HepG2 (cell line): ENCODE measurements at regions not wholly inside any gene's neighbourhood (a gene's known extent, or its start where the extent isn't known, plus 50 kb on each side); places are given as distances from the start of the nearest gene placed in this dataset.

Experiments
- EP300 ChIP-seq, 3 experiments: sonication (generic) in 1 of 3; formaldehyde crosslinking in 1 of 3; IDR thresholded peaks; 2 replicates each; pipeline versions ENCODE4 v1.5.1 to v1.6.1; 2011 to 2020; ENCODE audit warnings: low read depth in 2 of 3, low read length in 2 of 3, borderline replicate concordance in 1 of 3, improper control_type of control experiment in 1 of 3, mild to moderate bottlenecking in 1 of 3, missing genetic modification reagents in 1 of 3, moderate library complexity in 1 of 3
- FOSL1 ChIP-seq: sonication (generic); formaldehyde crosslinking; IDR thresholded peaks from 2 replicates; pipeline ENCODE4 v1.9.0; 2021; ENCODE audit warnings: missing genetic modification reagents, borderline replicate concordance
- FOXA1 ChIP-seq, 2 experiments: fragments of 450-650 bp in 1 of 2; sonication (generic) in 1 of 2; formaldehyde crosslinking in 1 of 2; IDR thresholded peaks; 2 replicates each; pipeline versions ENCODE4 v1.4.0 to v1.6.1; 2016 to 2020; ENCODE audit warnings: missing genetic modification reagents in 1 of 2
- HNF4G ChIP-seq, 2 experiments: sonication (generic) in 1 of 2; formaldehyde crosslinking in 1 of 2; IDR thresholded peaks; 2 replicates each; pipeline versions ENCODE4 v1.4.0 to v1.6.1; 2011 to 2020; ENCODE audit warnings: borderline replicate concordance in 2 of 2, low read depth in 2 of 2, mild to moderate bottlenecking in 2 of 2, low read length in 1 of 2, missing genetic modification reagents in 1 of 2, moderate library complexity in 1 of 2
- NRL ChIP-seq: sonication (generic); formaldehyde crosslinking; IDR thresholded peaks from 2 replicates; pipeline ENCODE4 v1.5.0; 2020; ENCODE audit warnings: missing genetic modification reagents, mild to moderate bottlenecking, moderate library complexity, borderline replicate concordance
- TCF7L2 ChIP-seq: IDR thresholded peaks from 2 replicates; pipeline ENCODE4 v1.6.1; 2011; ENCODE audit warnings: mild to moderate bottlenecking, low read depth, low read length, moderate library complexity
- ZMAT5 ChIP-seq: sonication (generic); formaldehyde crosslinking; IDR thresholded peaks from 2 replicates; pipeline ENCODE4 v1.5.0; 2020; ENCODE audit warnings: mild to moderate bottlenecking, low read depth, missing genetic modification reagents, borderline replicate concordance
- ZMYM3 ChIP-seq: sonication (generic); formaldehyde crosslinking; IDR thresholded peaks from 2 replicates; pipeline ENCODE4 v1.5.1; 2020; ENCODE audit warnings: mild to moderate bottlenecking, missing genetic modification reagents
- ZNF143 ChIP-seq: sonication (generic); formaldehyde crosslinking; IDR thresholded peaks from 2 replicates; pipeline ENCODE4 v1.4.0; 2020; ENCODE audit warnings: missing genetic modification reagents
- ZNF331 ChIP-seq: sonication (generic); formaldehyde crosslinking; IDR thresholded peaks from 2 replicates; pipeline ENCODE4 v1.4.0; 2020; ENCODE audit warnings: missing genetic modification reagents
- ZNF383 ChIP-seq: sonication (generic); formaldehyde crosslinking; IDR thresholded peaks from 2 replicates; pipeline ENCODE4 v1.4.0; 2020; ENCODE audit warnings: missing genetic modification reagents, mild to moderate bottlenecking, borderline replicate concordance
- ZNF549 ChIP-seq: sonication (generic); formaldehyde crosslinking; IDR thresholded peaks from 2 replicates; pipeline ENCODE4 v1.5.0; 2020; ENCODE audit warnings: missing genetic modification reagents
- ZNF839 ChIP-seq: sonication (generic); formaldehyde crosslinking; IDR thresholded peaks from 2 replicates; pipeline ENCODE4 v1.4.0; 2020; ENCODE audit warnings: missing genetic modification reagents, mild to moderate bottlenecking, borderline replicate concordance
- ZSCAN29 ChIP-seq: sonication (generic); formaldehyde crosslinking; conservative IDR thresholded peaks from 2 replicates; pipeline ENCODE4 v1.4.0; 2020; ENCODE audit warnings: mild to moderate bottlenecking, missing genetic modification reagents
- TF ChIP-seq, protein P1 (sequence below): sonication (generic); formaldehyde crosslinking; IDR thresholded peaks from 2 replicates; pipeline ENCODE4 v1.4.0; 2020; ENCODE audit warnings: missing genetic modification reagents
- TF ChIP-seq, protein P2 (sequence below): sonication (generic); formaldehyde crosslinking; IDR thresholded peaks from 2 replicates; pipeline ENCODE4 v1.5.1; 2020; ENCODE audit warnings: mild to moderate bottlenecking, missing genetic modification reagents, moderate library complexity
- TF ChIP-seq, protein P3 (sequence below): sonication (generic); formaldehyde crosslinking; IDR thresholded peaks from 2 replicates; pipeline ENCODE4 v1.4.0; 2020; ENCODE audit warnings: missing genetic modification reagents, borderline replicate concordance
- TF ChIP-seq, protein P4 (sequence below): sonication (generic); formaldehyde crosslinking; IDR thresholded peaks from 2 replicates; pipeline ENCODE4 v1.8.1; 2023; ENCODE audit warnings: missing genetic modification reagents, mild to moderate bottlenecking, borderline replicate concordance

DNA sequence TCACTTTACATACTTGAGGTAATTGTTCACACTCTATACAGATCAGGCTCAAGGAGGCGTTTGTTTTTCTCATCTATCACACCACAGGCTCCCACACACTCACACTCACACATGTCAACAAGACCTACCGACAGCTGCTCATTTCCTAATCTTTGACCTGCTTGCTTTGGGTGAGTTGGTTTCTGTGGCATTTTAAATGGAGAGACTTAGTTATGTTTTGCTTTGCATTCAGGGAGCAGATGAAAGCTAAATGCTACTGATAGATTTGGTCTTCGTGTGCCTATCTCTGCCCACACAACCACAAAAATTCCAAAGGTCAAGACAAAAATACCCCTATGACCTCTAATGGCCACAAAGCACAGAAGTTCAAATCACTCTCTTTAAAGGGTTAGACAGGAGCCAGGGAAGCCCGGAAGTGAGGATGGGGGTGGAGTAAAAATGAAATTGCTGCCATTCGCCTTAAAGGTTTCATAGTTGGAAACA is 203.5 kb upstream of the G2E3 start (continued):
- no peak for TF ChIP-seq ZNF839
- no peak; a peak in 1 of 4 replicates for TF ChIP-seq EP300 (IDR thresholded peaks at IDR 0.05; ENCODE audit: low read depth in 2 of 2, low read length in 2 of 2)
- peak; percentile 49; the same call in 1 of the 2 replicates for TF ChIP-seq EP300 (CRISPR knock-in tag; IDR thresholded peaks at IDR 0.05; ENCODE audit: borderline replicate concordance)
- no peak for TF ChIP-seq ZMAT5 (CRISPR knock-in tag)
- TF ChIP-seq, protein P1, sequence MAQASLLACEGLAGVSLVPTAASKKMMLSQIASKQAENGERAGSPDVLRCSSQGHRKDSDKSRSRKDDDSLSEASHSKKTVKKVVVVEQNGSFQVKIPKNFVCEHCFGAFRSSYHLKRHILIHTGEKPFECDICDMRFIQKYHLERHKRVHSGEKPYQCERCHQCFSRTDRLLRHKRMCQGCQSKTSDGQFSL (CRISPR knock-in tag): no peak
- no peak for TF ChIP-seq NRL (CRISPR knock-in tag)
- 0 out of 2 replicates have a peak, but pooled peaks have one; percentile 42 for TF ChIP-seq HNF4G (IDR thresholded peaks at IDR 0.05; ENCODE audit: borderline replicate concordance, low read depth, low read length)
- TF ChIP-seq HNF4G (CRISPR knock-in tag; IDR thresholded peaks at IDR 0.05; ENCODE audit: borderline replicate concordance, low read depth): no peak
- TF ChIP-seq, protein P2, sequence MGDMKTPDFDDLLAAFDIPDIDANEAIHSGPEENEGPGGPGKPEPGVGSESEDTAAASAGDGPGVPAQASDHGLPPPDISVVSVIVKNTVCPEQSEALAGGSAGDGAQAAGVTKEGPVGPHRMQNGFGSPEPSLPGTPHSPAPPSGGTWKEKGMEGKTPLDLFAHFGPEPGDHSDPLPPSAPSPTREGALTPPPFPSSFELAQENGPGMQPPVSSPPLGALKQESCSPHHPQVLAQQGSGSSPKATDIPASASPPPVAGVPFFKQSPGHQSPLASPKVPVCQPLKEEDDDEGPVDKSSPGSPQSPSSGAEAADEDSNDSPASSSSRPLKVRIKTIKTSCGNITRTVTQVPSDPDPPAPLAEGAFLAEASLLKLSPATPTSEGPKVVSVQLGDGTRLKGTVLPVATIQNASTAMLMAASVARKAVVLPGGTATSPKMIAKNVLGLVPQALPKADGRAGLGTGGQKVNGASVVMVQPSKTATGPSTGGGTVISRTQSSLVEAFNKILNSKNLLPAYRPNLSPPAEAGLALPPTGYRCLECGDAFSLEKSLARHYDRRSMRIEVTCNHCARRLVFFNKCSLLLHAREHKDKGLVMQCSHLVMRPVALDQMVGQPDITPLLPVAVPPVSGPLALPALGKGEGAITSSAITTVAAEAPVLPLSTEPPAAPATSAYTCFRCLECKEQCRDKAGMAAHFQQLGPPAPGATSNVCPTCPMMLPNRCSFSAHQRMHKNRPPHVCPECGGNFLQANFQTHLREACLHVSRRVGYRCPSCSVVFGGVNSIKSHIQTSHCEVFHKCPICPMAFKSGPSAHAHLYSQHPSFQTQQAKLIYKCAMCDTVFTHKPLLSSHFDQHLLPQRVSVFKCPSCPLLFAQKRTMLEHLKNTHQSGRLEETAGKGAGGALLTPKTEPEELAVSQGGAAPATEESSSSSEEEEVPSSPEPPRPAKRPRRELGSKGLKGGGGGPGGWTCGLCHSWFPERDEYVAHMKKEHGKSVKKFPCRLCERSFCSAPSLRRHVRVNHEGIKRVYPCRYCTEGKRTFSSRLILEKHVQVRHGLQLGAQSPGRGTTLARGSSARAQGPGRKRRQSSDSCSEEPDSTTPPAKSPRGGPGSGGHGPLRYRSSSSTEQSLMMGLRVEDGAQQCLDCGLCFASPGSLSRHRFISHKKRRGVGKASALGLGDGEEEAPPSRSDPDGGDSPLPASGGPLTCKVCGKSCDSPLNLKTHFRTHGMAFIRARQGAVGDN (CRISPR knock-in tag): no peak
- peak; percentile 66; the same call in 1 of the 2 replicates for TF ChIP-seq TCF7L2
- TF ChIP-seq ZNF143: no peak
- peak; percentile 60; the same call in 1 of the 2 replicates for TF ChIP-seq FOSL1 (CRISPR knock-in tag)
- TF ChIP-seq ZNF331: no peak
- TF ChIP-seq FOXA1 (IDR thresholded peaks at IDR 0.05): no peak
- peak; percentile 65; the same call in 1 of the 2 replicates for TF ChIP-seq FOXA1 (CRISPR knock-in tag; IDR thresholded peaks at IDR 0.05)
- TF ChIP-seq, protein P3, sequence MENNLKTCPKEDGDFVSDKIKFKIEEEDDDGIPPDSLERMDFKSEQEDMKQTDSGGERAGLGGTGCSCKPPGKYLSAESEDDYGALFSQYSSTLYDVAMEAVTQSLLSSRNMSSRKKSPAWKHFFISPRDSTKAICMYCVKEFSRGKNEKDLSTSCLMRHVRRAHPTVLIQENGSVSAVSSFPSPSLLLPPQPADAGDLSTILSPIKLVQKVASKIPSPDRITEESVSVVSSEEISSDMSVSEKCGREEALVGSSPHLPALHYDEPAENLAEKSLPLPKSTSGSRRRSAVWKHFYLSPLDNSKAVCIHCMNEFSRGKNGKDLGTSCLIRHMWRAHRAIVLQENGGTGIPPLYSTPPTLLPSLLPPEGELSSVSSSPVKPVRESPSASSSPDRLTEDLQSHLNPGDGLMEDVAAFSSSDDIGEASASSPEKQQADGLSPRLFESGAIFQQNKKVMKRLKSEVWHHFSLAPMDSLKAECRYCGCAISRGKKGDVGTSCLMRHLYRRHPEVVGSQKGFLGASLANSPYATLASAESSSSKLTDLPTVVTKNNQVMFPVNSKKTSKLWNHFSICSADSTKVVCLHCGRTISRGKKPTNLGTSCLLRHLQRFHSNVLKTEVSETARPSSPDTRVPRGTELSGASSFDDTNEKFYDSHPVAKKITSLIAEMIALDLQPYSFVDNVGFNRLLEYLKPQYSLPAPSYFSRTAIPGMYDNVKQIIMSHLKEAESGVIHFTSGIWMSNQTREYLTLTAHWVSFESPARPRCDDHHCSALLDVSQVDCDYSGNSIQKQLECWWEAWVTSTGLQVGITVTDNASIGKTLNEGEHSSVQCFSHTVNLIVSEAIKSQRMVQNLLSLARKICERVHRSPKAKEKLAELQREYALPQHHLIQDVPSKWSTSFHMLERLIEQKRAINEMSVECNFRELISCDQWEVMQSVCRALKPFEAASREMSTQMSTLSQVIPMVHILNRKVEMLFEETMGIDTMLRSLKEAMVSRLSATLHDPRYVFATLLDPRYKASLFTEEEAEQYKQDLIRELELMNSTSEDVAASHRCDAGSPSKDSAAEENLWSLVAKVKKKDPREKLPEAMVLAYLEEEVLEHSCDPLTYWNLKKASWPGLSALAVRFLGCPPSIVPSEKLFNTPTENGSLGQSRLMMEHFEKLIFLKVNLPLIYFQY: no peak
- TF ChIP-seq ZNF549 (CRISPR knock-in tag): no peak
- no peak for TF ChIP-seq ZNF383
- TF ChIP-seq, protein P4, sequence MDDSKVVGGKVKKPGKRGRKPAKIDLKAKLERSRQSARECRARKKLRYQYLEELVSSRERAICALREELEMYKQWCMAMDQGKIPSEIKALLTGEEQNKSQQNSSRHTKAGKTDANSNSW (CRISPR knock-in tag): no peak
- no peak for TF ChIP-seq ZMYM3 (CRISPR knock-in tag)
- no peak for TF ChIP-seq ZSCAN29 (CRISPR knock-in tag)
